Tibial nerve (tissue), 4 donors: ENCODE measurements at regions not wholly inside any gene's neighbourhood (a gene's known extent, or its start where the extent isn't known, plus 50 kb on each side); places are given as distances from the start of the nearest gene placed in this dataset.

ENCODE experiments used
- DNase-seq, 2 donors: peaks; one replicate each; pipeline ENCODE4 v3.0.0-alpha.2; 2019; ENCODE audit warnings: low spot score in 2 of 2
- H3K27ac ChIP-seq, 4 donors: fragments of 200-600 bp; sonication (generic) in 3 of 4; one replicate each; pipeline ENCODE4 v1.5.1; 2017 to 2019; ENCODE audit warnings: mild to moderate bottlenecking in 1 of 4
- H3K27me3 ChIP-seq, 2 donors: fragments of 200-600 bp; sonication (generic) in 1 of 2; one replicate each; pipeline versions ENCODE4 v1.5.1 to v1.6.0; 2017 to 2019
- H3K36me3 ChIP-seq, 3 donors: fragments of 200-600 bp; sonication (generic); one replicate each; pipeline ENCODE4 v1.5.1; 2018 to 2019
- H3K4me1 ChIP-seq, 4 donors: fragments of 200-600 bp; sonication (generic) in 3 of 4; one replicate each; pipeline ENCODE4 v1.5.1; 2017 to 2019
- H3K4me3 ChIP-seq, 4 donors: fragments of 200-600 bp; sonication (generic) in 3 of 4; one replicate each; pipeline ENCODE4 v1.5.1; 2017 to 2019; ENCODE audit warnings: mild to moderate bottlenecking in 1 of 4, moderate library complexity in 1 of 4
- H3K9me3 ChIP-seq, 4 donors: fragments of 200-600 bp; sonication (generic) in 3 of 4; one replicate each; pipeline ENCODE4 v1.5.1; 2017 to 2019
- EP300 ChIP-seq, 2 donors: sonication (generic); formaldehyde crosslinking; IDR thresholded peaks; one replicate each; pipeline ENCODE4 v1.6.1; 2017; ENCODE audit warnings: antibody characterized with exemption in 2 of 2, mild to moderate bottlenecking in 1 of 2
- POLR2A ChIP-seq, 2 donors: fragments of 450-650 bp; IDR thresholded peaks; one replicate each; pipeline ENCODE4 v1.6.1; 2017; ENCODE audit warnings: antibody characterized with exemption in 2 of 2, mild to moderate bottlenecking in 2 of 2, moderate library complexity in 2 of 2
- WGBS, 2 donors: methylation state at CpG; one replicate each; pipeline ENCODE4 v1.1.5; 2018; 5-methylcytosine and 5-hydroxymethylcytosine counted together
- TF ChIP-seq, protein P1 (sequence below), 5 experiments: fragments of 200-600 bp in 3 of 5; fragments of 450-650 bp in 2 of 5; sonication (generic) in 3 of 5; IDR thresholded peaks; one replicate each; pipeline ENCODE4 v1.5.1; 2016 to 2019; ENCODE audit warnings: antibody characterized with exemption in 5 of 5, mild to moderate bottlenecking in 3 of 5, moderate library complexity in 2 of 5

DNA sequence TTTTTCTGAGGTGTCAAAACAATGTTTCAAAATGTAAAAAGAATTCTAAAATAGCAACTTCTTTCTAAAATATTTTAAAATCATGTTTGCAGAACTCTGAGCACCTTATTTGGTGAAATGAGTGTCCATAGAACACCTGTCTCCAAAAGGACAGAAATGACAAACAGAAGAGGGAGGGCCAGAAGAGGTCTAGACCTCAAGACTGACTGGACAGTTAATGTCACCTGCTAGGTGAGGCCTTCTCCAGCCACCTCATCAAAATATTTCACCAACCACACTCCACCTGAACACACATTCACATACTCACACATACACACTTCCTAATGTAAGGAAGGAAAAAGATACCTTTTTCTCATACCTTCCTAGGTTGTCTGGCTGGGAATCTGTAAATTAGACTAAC, 147.8 kb upstream of the PLEKHA5 start:
- TF ChIP-seq, protein P1, sequence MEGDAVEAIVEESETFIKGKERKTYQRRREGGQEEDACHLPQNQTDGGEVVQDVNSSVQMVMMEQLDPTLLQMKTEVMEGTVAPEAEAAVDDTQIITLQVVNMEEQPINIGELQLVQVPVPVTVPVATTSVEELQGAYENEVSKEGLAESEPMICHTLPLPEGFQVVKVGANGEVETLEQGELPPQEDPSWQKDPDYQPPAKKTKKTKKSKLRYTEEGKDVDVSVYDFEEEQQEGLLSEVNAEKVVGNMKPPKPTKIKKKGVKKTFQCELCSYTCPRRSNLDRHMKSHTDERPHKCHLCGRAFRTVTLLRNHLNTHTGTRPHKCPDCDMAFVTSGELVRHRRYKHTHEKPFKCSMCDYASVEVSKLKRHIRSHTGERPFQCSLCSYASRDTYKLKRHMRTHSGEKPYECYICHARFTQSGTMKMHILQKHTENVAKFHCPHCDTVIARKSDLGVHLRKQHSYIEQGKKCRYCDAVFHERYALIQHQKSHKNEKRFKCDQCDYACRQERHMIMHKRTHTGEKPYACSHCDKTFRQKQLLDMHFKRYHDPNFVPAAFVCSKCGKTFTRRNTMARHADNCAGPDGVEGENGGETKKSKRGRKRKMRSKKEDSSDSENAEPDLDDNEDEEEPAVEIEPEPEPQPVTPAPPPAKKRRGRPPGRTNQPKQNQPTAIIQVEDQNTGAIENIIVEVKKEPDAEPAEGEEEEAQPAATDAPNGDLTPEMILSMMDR (IDR thresholded peaks at IDR 0.05): no peak
- TF ChIP-seq EP300 (IDR thresholded peaks at IDR 0.05): no peak
- TF ChIP-seq POLR2A (IDR thresholded peaks at IDR 0.05): no peak
- Histone ChIP-seq H3K4me1 (no peaks in the 10 kb centered on the region), H3K27me3 (no peaks in the 10 kb centered on the region), H3K4me3 (no peak overlapping the region), H3K27ac (no peak overlapping the region), H3K9me3 (peaks cover 0 to 13% (median 0%) of the 10 kb centered on the region in 4 donors), H3K36me3 (no peaks in the 10 kb centered on the region)
- no peak for DNase-seq

- TF ChIP-seq POLR2A (IDR thresholded peaks at IDR 0.05): no peak
- TF ChIP-seq EP300 (IDR thresholded peaks at IDR 0.05): no peak
- TF ChIP-seq, protein P1 (IDR thresholded peaks at IDR 0.05): no peak
- Histone ChIP-seq H3K27ac (no peak overlapping the region), H3K27me3 (no peaks in the 10 kb centered on the region), H3K9me3 (peaks cover 0 to 7% (median 0%) of the 10 kb centered on the region in 4 donors), H3K36me3 (no peaks in the 10 kb centered on the region), H3K4me1 (no peaks in the 10 kb centered on the region), H3K4me3 (no peak overlapping the region)
- 84 to 85% methylated on average over 9 of the region's 9 CpGs for WGBS, 2 donors
- no peak for DNase-seq
These were observed 147.1 kb upstream of the PLEKHA5 start for GRCh38 chr12:18982226-18982949.

DNA sequence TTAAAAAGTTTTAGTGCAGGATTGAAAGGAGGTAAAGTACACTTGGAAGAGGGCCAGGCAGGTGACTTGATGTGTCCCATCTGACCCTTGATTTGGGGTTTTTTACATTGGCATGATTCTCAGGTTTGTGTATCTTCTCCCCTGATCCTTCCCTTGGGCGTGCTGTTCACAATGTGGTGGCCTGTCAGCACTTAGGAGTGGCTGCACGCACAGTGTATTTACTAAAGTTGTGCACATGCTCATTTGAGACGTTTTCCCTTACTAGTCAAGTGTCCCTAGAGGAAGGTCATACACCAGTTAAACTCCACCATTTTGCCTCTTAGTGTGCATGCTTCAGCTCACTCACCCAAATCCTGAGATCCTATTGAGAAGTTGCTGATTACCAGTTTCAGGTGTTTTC, 145.7 kb upstream of the PLEKHA5 start:
- Histone ChIP-seq H3K9me3 (no peaks in the 10 kb centered on the region), H3K27ac (no peak overlapping the region), H3K4me3 (no peak overlapping the region), H3K4me1 (no peaks in the 10 kb centered on the region), H3K27me3 (no peaks in the 10 kb centered on the region), H3K36me3 (no peaks in the 10 kb centered on the region)
- TF ChIP-seq POLR2A (IDR thresholded peaks at IDR 0.05): no peak
- 87 to 91% methylated on average over 3 of the region's 3 CpGs for WGBS, 2 donors
- no peak for DNase-seq

- Histone ChIP-seq H3K27ac (no peak overlapping the region), H3K27me3 (no peaks in the 10 kb centered on the region), H3K4me3 (no peak overlapping the region), H3K36me3 (no peaks in the 10 kb centered on the region), H3K4me1 (no peaks in the 10 kb centered on the region), H3K9me3 (no peaks in the 10 kb centered on the region)
- DNase-seq: no peak
- 29 to 61% methylated on average over 2 of the region's 2 CpGs for WGBS, 2 donors
- no peak for TF ChIP-seq POLR2A (IDR thresholded peaks at IDR 0.05)
- TF ChIP-seq, protein P1 (IDR thresholded peaks at IDR 0.05): no peak
- no peak for TF ChIP-seq EP300 (IDR thresholded peaks at IDR 0.05)
These were observed 138.7 kb upstream of the PLEKHA5 start for GRCh38 chr12:18990856-18991255.

DNA sequence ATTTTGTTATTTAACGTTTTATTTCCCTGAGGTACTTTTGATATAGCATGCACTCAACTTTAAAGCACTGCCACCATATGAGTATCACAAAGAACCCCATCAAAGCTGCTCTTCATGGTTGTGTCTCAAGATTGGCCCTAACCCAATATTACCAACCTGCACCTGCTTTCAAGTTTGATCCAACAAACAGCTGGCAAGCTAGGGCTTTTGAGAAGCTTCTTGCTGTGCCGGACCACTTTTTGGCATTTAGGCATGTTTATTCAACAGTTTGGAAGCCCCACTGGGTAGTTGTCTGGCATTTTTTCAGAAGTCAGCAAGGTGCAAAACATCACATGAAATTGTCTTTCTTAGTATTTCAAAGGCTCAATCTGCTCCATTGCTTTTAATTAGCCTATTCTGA, 137.2 kb upstream of the PLEKHA5 start:
- Histone ChIP-seq H3K4me3 (no peak overlapping the region), H3K36me3 (no peaks in the 10 kb centered on the region), H3K4me1 (no peaks in the 10 kb centered on the region), H3K9me3 (no peaks in the 10 kb centered on the region), H3K27ac (no peak overlapping the region), H3K27me3 (no peaks in the 10 kb centered on the region)
- no peak for TF ChIP-seq EP300 (IDR thresholded peaks at IDR 0.05)
- TF ChIP-seq, protein P1 (IDR thresholded peaks at IDR 0.05): no peak
- TF ChIP-seq POLR2A (IDR thresholded peaks at IDR 0.05): no peak
- DNase-seq: no peak
- 84 to 90% methylated on average over 2 of the region's 2 CpGs for WGBS, 2 donors
